Jurkat, Clone E6-1 (cell line): ENCODE measurements at regions not wholly inside any gene's neighbourhood (a gene's known extent, or its start where the extent isn't known, plus 50 kb on each side); places are given as distances from the start of the nearest gene placed in this dataset.

Experiments
- DNase-seq: peaks from one replicate; pipeline ENCODE4 v3.0.0-alpha.2; 2011; ENCODE audit warnings: low read depth, low spot score
- H3K4me3 ChIP-seq: 2 replicates; pipeline ENCODE4 v1.5.1; 2011; ENCODE audit warnings: mild to moderate bottlenecking, low read length, control low read depth, moderate library complexity

DNA sequence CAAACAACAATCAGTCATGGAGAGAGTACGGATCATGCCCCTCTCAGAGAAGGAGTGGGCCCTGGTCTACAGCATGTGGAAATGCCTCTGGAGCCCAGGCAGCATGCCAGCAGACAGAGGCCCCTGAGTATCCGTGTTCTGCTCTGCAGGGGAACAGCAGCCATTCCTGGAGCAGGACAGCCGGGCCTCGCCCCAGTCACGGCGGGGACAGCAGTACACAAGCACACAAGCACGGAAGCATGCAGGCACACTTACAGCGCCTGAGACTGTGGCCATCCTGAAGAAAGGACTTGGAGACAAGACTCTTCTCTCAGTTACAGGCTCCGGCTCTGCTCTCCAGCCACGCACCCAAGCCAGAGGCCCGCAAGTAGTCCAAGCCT is 102.6 kb upstream of the ALDH1B1 start:
- no peak overlapping the region for H3K4me3 ChIP-seq
- DNase-seq, result no peak

DNA sequence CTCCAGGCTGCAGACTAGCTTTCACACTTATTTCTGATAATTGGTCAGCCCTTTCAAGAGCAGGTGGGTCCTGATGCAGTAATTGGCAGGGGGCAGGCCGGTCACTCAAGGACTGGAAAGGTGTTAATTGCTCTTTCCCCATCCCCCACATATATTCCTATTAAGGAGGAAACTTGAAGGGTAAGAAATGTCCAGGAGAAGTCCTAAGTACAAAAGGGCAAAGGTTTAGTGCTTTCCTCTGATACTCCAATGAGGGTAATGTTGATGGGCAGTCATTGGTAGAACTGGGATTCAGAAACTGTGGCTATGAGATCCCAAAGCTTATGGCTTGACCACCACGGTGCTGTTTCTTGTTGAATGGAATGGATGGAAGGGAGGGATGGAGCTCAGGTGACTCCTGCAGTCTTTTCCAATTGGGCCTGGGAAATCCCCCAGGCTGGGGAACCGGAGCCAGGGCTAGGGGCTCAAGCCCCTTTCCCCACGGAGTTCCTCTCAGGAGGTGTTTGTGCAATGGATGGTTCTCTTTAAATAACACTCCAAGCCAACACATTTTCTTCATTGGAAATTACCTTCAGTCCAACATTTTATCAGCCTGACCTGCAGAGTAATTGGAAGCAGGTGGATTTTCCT is 103.2 kb upstream of the ALDH1B1 start:
- DNase-seq, result no peak
- no peak overlapping the region for H3K4me3 ChIP-seq

DNA sequence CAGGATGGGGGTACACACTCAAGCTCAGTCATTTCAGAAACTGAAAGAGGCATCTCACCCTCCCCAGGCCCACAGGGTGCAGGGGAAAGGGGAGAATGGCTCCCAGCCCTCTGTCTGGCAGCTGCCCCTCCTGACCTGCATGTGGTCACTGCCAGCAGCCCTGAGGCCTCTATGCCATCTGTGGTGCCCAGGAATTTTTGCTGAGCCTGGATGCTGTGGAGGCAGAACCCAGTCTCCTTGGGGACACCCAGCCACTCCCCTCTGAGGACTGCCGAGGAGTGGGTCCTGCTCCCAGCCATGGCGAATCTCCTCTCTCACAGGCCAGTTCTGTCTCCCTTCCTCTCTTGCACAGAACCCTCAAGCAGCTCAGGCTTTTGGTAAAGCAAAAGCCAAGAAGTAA is 104.0 kb upstream of the ALDH1B1 start:
- DNase-seq, result no peak
- H3K4me3 ChIP-seq, result no peak overlapping the region

DNA sequence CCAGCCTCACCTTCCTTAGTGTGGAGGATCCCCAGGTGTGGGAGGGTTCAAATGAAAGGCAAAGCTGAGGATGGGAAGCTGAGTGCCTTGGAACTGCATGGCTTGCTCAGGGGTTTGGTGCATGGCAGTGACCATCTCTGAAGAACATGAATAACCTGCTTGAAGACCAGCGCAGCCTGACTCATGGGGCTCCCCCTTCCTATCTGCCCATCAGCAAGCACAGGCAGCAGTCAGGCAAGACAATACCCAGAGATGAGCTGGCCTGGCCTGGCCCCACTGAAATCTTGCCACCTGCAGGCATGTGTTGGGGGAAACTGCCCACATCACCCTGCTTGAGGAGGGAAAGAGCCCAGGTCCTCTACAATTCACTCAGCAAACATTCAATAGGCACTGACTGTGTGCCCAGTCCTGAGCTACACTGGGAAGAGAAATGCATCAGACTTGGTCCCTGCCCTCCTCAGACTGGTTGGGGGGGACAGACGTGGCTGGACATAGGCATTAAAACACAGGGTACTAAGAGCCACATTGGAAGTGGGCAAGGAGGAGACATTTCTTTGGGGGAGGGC is 105.0 kb upstream of the ALDH1B1 start:
- DNase-seq, result no peak
- no peak overlapping the region for H3K4me3 ChIP-seq

DNA sequence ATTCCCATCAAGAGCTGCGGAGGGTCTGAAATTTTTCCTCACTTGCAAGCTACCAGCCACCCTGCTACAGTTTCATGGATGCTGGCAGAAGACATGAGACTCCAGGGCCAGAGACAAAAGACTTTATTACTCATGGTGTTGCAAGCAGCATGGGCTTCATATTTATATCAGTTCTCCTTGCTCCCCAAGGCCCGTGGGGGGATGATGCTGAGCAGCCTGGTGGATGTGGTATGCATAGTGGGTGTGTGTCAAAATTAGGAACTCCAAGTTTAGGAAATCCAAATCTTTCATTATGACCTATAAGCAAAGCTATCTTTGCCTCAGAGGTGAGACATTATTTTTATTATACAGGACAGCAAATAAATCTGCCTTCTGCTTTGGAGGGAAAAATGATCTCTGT is 105.7 kb upstream of the ALDH1B1 start:
- no peak overlapping the region for H3K4me3 ChIP-seq
- DNase-seq, result no peak

DNA sequence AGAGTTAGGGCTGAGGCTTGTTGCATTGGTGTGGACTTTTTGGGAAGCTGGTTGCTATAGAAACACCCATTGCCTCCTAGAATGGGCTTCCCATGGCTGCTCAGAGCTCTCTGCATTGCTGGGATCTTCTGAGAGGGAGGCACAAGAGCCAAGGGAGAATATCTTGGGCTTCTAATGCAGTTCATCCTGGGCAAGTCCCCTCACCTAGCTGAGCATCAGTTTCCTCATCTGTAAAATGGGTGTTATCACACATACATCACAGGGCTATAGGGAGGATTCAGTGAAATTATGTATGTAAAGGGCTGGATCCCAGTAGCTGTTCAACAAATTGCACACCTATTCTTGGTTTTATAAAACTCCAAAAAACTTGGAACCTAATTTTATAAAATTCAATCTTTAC is 106.1 kb upstream of the ALDH1B1 start:
- no peak overlapping the region for H3K4me3 ChIP-seq
- DNase-seq, result no peak

DNA sequence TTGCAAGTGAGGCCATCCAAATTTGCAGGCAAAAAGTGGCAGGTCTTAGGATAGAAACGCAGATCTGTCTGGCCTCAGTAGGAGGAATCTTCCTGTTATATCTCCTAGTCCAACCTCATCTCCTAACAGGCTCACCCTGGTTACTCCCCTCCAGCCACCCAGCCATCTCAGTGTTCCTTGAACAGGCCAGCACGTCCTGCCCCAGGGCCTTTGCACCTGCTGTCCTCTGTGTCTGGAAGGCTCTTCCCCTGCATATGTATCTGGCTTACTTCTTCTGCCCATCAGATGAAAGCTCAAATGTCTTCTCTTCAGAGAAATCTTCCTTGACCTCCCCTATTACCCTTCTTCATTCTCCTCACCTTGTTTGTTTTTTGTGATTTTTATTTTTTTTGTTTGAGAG is 107.3 kb upstream of the ALDH1B1 start:
- no peak for DNase-seq
- no peak overlapping the region for H3K4me3 ChIP-seq

DNA sequence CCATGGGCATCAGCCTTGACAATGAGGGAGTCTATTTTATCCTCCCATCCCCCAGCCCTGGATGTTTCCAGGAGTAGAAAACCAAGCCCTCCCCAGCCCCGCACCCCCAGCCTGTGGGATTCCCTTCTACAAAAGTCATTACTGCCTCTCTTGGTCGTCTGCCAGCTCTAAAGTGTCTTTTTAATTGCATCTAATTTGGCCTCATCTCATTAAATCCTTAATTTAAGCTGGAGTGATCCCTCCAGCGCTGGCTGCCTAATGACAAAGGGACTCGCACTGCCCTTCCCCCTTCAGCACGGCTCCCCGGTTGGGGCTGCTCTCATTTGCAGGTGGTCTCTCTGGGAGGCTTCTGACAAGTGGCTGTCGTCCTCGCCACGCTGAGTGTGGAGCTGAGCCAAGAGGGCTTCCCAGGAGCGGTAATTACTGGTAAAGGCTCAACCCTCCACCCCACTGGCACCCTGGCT is 107.9 kb upstream of the ALDH1B1 start:
- no peak for DNase-seq
- H3K4me3 ChIP-seq, result no peak overlapping the region

DNA sequence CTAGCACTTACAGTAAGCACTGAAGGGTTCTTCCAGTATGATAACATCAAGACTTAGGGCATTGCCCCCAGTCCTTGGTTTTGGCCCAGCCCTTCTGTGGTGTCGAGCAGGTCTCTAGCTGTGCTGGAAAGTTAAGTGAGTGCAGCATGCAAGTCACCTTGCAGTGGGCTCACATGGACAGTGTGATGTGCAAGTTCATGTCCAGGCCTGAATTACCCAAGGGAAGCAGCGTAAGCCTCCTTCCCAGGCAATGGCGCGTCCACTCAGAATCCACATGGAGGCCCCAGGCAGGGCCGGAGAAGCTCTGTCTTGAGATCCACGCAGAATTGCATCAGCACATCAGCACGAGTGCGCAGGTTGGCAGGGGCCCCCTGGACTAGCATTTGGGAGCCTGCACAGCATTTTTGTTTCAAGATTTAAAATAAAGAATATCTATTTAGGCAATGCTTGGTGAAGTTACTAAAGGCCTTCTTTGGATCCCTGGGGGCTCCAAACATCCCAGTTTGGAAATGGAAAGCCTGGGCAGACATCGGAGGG is 108.4 kb upstream of the ALDH1B1 start:
- no peak for DNase-seq
- no peak overlapping the region for H3K4me3 ChIP-seq

DNA sequence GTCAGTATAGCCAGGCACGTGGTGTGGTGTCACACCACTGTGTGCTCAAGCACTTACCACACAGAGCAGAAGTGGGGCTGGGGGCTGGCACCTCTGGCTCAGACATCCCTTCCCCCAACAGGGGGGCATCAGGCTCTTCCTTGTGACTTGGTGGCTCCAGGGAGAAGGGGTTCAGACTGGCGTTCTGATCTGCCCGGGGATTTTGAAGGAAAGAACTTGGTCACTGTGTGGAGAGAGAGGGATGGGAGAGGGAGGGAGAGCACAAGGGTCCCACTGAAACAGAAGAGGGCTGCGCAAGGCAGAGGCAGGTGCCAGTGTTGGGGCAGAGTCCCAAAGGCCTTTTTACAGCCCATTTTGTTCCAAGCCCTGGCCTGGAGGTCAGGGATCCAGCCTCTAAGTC is 109.7 kb upstream of the ALDH1B1 start:
- no peak overlapping the region for H3K4me3 ChIP-seq
- no peak for DNase-seq

DNA sequence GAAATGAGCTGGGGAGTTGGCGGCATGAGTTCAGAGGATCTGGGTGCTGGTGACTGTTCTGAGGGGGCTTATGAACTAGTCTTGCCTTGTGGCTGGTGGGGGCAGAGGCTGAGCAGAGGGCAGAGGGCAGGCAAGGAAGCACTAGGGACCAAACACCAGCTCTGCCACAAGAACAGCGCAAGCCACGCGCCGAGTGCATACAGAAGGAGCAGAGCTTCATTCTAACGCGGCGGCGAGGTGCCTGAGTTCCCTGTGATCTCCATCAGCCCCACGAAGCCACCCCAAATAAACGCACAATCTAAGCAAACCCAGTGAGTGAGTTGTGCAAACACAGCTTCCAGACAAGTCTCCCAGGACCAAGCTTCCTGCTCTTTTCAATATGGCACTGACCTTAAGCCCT is 110.6 kb upstream of the ALDH1B1 start:
- no peak for DNase-seq
- H3K4me3 ChIP-seq, result no peak overlapping the region

DNA sequence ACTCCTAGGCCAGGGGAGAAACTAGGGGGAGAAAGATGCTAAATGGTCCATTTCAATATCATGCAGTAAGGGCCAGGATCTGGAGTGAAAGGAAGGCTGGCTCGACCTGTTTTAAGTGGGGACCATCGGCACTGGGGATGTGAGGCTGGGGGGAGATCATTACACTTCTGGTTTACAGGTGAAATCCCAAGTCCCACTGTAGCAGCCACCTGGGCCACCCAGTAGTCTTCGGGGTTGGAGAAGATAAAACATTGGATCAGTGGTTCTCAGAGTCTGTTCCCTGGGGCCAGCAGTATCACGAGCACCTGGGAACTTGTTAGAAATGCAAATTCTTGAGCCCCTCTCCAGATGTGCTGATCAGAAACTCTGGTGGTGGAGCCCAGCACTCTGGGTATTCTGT is 111.3 kb upstream of the ALDH1B1 start:
- no peak overlapping the region for H3K4me3 ChIP-seq
- DNase-seq, result no peak

DNA sequence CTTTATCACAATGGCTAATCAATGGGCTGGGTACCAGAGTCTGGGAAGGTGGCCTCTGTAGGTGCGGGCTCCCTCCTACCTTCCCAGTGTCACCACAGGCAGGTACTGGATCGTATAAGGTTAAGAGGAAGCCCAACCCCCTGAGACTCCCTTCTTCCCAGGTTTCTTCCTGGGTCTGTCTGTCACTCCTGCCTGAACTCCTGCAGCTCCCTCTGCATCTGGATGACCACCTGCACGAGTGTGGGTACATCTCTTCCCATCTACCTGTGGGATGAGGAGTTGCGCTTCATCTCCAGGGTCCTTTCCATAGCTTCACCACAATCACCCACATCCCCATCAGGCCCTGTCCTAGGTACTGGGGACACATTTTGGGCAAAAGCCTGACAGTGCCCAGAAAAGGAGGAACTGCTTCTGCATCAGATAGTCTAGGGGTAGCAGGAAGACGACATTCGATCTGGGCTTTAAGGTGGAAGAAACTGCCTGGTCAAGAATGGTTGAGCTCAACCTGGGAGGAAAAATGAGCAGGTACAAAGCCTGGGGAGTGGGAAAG is 112.2 kb upstream of the ALDH1B1 start:
- DNase-seq, result no peak
- no peak overlapping the region for H3K4me3 ChIP-seq

DNA sequence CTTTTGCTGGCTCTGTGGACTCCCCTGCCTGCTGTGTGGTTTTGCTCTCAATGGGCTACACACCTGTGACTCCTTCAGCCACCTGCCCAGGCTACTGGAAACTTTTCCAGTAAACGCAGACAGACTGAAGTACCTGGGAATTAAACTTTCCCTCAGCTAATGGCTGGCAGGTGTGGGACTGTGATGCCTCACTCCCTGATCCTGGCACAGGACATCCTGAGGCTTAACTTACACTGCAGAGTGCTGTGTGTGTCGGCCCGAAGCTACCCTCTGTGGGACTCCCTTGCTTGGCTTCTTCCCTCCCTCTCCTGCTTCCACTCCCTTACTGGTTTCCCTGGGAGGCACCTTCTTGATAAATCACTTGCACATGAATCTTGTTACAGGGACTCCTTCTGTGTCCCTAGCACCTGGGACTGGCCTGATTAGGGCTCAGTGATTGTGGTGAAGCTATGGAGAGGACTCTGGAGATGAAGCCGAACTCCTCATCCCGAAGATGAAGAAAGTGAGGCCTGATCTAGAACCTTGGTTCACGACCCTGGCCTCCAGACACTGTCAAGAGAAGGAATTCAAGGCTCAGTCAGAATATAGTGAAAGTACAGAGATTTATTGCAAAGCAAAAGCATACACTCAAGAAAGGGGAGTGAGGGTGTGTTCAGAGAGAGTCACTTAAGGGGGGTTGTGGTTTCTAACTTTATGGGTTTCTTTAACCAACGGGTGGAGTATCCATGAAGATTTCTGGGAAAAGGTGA is 113.4 kb upstream of the ALDH1B1 start:
- DNase-seq, result no peak
- no peak overlapping the region for H3K4me3 ChIP-seq

DNA sequence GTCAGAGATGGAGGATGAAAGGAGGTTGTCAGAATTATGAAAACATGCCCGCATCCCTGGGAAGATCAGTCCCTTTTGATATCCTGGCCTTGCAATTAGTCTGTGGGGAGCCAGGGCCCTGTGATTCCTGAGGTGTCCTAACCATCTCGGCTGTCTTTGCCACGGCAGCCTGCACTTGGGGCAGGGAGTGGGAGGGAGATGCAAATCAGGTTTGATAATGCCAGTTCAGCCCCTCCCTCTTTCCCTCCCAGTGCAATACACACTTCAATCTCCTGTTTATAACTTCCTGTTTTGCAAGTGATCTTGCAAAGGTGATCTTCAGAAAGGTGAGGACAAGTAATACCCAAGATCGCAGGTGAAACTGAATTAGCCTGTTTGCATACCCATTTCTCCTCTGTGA is 114.0 kb upstream of the ALDH1B1 start:
- peak; percentile 19 for DNase-seq

DNA sequence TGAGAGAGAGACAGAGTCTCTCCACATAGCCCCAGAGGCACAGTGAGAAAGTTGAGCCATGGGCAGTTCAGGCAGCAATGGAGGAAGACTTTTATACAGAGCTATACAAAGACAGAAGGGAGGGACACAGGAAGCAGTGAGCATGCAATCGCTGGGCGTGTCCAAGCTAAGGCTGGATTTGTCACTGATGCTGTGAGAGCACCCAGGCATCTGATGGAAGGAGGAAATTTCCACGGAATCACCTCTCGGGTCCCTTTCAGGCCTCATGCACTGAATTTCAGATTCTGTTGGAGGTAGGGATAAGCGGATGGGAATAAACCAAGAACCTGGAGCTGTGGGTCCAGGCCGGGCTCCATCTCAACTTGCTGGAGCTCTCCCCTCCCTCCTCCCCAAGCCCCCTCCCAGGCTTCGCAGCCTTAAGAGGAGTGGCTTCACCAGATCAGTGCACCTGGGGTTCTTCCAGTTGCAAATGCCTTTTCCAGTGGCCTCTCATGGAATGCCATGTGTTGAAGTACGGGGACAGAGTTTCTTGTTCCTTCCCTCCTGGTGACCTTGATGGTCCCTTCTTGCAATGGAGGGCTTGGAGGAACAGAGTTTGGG is 114.8 kb upstream of the ALDH1B1 start:
- no peak overlapping the region for H3K4me3 ChIP-seq
- no peak for DNase-seq

More for the DNA sequence above, 114.0 kb upstream of the ALDH1B1 start:
- H3K4me3 ChIP-seq, result no peak overlapping the region

DNA sequence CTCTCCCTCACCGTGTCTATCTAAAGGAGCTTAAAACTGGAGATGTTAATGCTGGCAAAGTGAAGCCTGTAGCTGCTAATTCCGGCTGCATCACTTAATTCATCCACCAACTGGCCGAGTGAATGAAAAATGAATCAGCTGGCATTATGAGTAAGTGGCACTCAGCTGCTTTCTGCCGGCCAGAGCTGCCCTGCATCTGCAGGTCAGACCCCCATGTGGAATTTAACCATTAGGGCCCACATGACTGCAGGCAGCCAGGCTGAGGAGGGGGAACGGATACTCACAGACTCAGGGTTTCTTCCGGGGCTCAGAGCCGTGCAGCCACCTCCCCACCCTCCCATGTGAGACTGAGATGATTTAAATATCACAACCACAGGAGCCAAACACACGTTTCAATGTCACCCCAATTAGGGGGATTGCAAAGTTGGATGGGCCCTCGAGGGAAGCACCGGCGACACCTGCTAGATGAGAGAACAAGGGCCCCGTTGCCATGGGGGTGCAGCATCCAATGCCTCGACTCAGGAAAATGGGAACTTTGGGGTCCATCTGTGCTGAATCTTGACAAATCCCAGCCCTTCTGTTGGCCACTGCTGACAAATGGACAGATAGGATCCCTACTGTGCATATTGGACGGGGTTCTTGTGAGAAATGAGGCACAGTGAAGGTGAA is 115.6 kb upstream of the ALDH1B1 start:
- no peak for DNase-seq
- H3K4me3 ChIP-seq, result no peak overlapping the region

DNA sequence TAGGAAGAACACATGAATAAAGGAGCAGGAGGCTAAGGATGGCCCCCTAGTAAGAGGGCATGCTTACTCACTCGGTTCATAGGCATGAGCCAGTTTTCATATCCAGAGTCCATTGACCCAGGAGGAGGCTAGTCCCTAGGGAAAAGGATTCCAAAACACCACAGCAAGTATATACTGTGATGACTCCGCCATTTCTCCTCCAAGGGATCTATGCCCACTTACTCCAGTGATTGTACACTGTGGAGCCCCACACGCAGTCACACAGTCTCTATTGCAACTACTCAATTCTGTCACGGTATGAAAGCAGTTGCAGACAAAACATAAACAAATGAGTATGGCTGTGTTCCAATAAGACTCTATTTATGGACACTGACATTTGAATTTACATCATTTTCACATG is 117.7 kb upstream of the ALDH1B1 start:
- no peak overlapping the region for H3K4me3 ChIP-seq
- no peak for DNase-seq

DNA sequence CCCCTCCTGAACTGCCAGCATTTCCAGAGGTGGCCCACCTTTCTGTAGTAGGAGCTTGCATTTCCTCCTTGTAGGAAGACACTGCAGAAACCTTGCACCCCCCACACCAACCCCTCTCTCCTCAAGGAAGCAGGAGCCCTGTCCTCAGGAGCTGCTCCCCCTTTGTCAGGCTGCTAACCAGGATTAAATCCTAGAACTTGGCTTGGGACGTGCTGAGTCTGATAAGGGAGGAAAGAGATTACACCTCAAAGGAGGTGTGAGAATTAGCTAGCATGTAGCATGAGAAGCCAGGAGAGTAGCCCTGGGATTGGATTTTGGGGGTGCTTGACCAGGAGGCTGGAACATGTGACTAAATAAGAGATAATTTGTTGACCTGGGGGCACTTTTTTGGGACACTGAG is 119.8 kb upstream of the ALDH1B1 start:
- DNase-seq, result no peak
- no peak overlapping the region for H3K4me3 ChIP-seq
